DND-41 (cell line): ENCODE measurements at regions not wholly inside any gene's neighbourhood (a gene's known extent, or its start where the extent isn't known, plus 50 kb on each side); places are given as distances from the start of the nearest gene placed in this dataset.

ENCODE experiments used
- EZH2 ChIP-seq: IDR thresholded peaks from 3 replicates; pipeline ENCODE4 v1.6.1; 2012; ENCODE audit warnings: borderline replicate concordance, low read depth, mild to moderate bottlenecking, moderate library complexity, low read length, inconsistent platforms; ENCODE audit not compliant: severe bottlenecking
- TF ChIP-seq, protein P1 (sequence below): IDR thresholded peaks from 2 replicates; pipeline ENCODE4 v1.5.1; 2012; ENCODE audit warnings: borderline replicate concordance, low read length, moderate library complexity, mild to moderate bottlenecking; ENCODE audit not compliant: poor library complexity, severe bottlenecking; ENCODE audit errors: extremely low read depth

DNA sequence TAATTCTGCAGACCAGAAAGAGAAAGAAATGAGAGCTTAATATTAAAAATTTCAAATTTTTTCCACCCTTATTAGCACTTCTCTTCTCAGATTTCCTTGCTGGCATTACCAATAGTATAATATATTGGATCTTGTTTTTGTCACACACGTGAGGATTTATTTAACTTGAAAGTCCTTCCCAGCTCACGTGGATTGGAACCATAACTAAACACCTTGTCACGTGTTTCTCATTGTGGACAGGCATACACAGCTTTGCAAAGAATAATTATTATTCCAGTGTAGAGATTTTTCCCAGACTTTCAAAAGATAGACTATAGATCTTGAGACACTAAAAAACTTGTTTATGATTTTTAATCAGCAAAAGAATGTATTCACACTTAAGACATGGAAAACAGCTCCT is 123.8 kb upstream of the LPAR1 start:
- no peak for TF ChIP-seq EZH2
- TF ChIP-seq, protein P1, sequence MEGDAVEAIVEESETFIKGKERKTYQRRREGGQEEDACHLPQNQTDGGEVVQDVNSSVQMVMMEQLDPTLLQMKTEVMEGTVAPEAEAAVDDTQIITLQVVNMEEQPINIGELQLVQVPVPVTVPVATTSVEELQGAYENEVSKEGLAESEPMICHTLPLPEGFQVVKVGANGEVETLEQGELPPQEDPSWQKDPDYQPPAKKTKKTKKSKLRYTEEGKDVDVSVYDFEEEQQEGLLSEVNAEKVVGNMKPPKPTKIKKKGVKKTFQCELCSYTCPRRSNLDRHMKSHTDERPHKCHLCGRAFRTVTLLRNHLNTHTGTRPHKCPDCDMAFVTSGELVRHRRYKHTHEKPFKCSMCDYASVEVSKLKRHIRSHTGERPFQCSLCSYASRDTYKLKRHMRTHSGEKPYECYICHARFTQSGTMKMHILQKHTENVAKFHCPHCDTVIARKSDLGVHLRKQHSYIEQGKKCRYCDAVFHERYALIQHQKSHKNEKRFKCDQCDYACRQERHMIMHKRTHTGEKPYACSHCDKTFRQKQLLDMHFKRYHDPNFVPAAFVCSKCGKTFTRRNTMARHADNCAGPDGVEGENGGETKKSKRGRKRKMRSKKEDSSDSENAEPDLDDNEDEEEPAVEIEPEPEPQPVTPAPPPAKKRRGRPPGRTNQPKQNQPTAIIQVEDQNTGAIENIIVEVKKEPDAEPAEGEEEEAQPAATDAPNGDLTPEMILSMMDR, result no peak
